ENCODE measurements at regions not wholly inside any gene's neighbourhood (a gene's known extent, or its start where the extent isn't known, plus 50 kb on each side); places are given as distances from the start of the nearest gene placed in this dataset.

GRCh38 chr4:137063961-137064360, 468.3 kb downstream of the PCDH18 start:
- TF ChIP-seq, protein P1, sequence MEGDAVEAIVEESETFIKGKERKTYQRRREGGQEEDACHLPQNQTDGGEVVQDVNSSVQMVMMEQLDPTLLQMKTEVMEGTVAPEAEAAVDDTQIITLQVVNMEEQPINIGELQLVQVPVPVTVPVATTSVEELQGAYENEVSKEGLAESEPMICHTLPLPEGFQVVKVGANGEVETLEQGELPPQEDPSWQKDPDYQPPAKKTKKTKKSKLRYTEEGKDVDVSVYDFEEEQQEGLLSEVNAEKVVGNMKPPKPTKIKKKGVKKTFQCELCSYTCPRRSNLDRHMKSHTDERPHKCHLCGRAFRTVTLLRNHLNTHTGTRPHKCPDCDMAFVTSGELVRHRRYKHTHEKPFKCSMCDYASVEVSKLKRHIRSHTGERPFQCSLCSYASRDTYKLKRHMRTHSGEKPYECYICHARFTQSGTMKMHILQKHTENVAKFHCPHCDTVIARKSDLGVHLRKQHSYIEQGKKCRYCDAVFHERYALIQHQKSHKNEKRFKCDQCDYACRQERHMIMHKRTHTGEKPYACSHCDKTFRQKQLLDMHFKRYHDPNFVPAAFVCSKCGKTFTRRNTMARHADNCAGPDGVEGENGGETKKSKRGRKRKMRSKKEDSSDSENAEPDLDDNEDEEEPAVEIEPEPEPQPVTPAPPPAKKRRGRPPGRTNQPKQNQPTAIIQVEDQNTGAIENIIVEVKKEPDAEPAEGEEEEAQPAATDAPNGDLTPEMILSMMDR (IDR thresholded peaks at IDR 0.05): no peak
- TF ChIP-seq POLR2A (IDR thresholded peaks at IDR 0.05): no peak
